ENCODE measurements at regions not wholly inside any gene's neighbourhood (a gene's known extent, or its start where the extent isn't known, plus 50 kb on each side); places are given as distances from the start of the nearest gene placed in this dataset.

DNA sequence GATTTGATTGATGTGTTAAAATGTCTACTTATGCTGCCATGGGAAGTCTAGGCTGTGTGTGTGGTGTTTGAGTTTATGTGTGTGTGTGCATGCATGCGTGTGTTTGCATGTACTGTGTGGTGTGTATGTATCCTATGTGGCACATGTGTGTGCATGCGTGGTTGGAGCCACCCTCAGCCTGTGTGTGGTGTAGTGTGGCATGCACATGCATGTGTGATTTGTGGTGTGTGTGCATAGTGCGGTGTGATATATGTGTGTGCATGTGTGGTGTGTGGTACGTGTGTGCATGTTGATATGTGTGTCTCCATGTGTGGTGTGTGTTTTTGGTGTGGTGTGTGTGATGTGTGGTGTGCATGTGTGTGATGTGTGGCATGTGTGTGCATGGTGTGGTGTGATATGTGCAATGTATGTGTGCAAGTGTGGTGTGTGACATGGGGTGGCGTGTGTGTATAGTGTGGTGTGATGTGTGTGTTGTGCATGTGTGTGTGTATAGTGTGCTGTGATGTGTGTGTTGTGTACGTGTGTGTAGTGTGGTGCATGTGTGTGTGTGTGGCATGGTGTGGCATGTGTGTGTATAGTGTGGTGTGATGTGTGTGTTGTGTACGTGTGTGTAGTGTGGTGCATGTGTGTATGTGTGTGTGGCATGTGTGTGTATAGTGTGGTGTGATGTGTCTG, 66.6 kb upstream of the HDAC4 start:
- no peak for DNase-seq (ENCODE audit: low read depth)

DNA sequence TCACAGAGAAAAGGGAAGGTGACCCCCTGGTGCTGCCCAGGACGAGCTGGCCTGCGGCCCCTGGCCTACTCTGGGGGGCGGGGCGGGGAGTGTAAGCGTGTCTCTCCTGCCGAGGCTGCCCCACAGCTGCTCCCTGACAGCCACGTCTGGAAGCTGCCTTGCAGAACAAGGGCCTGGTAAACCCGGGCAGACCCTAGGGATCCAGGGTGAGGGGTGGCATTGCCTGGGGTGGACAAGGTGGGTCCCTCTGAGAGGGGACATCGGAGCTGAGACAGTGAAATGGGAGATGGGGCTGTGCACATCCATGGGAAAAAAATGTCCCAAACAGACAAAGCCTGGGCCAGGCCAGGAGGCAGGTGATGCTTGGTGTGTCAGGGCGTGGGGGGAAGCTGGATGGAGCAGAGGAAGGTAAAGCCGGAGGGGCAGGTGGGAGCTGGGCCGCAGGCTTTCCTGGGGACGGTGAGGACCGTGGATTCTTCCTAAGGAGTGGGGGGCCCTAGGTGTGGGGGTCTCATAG, 66.0 kb upstream of the HDAC4 start:
- DNase-seq (ENCODE audit: low read depth): no peak

DNA sequence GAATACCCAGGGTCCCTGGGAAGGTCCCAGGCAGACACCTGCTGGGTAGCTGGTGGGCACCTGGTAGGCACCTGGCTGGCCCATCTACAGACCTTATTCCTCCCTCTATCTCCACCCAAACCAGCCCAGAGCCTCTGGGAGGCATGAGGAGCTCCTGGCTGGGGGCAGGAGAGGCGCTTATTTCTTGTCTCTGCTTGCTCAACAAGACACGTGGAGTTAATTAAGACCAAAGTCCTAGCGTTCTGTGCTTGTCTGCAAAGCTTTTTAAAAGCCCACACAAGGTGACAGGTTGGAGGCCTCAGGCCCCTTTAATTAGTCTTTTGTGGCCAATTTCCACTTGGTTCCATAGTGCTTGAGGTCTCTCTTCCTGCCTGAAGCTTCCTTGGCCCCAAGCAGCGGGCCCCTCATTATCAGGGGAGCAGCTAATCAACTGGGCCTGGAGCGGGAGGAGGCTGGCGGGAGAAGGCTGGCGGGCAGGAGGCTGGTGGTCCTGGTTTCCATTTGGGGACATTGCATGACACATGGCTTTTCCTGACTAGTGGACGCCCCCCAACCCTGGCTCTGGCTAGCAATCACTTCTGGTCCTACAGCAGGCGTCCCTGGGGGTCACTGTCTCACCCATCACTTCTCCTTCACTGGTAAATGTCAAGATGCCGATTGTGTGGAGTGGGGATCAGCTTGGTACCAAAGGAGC, 65.4 kb upstream of the HDAC4 start:
- DNase-seq (ENCODE audit: low read depth): no peak

DNA sequence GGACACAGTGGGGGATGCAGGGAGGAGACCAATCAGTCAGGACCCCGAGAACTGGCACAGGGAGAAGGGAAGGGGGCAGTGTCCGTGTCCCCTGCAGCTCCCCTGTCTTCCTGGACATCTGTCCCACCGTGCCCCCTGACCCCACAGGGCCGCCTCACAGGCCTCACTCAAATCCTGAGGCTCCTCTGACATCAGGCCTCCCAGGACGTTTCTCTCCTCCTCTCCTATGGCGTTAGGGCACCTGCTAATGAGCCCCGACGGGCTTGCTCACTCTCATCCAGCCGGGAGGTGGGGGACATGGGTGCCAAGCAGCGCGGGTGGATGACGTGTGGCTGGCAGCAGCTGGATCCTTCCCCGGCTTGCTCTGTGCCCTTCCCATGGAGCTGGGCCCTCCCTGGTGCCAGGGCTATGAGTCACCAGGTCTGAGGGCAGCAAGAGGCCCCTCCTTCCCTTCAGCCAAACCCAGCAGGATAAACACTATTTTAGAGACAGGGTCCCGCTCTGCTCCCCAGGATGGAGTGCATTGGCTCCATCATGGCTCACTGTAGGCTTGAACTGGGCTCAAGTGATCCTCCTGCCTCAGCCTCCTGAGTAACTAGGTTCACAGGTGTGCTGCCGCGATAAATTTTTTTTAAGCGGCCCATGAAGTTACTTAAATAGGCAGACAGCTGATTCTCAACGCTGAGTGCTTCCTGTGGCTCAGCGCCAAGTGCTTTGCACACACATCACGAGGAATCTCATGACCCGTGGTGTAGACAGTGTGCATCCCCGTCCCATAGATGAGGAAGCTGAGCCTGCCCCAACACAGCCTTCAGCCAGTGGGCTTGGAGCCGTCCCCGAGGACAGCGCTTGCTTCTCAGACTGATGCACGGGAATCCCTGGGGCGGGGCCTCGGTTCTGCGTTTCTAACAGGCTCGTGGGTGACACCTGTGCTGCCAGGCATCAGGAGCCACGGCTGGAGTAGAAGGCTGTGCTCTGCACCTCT, 64.5 kb upstream of the HDAC4 start:
- DNase-seq (ENCODE audit: low read depth): no peak

DNA sequence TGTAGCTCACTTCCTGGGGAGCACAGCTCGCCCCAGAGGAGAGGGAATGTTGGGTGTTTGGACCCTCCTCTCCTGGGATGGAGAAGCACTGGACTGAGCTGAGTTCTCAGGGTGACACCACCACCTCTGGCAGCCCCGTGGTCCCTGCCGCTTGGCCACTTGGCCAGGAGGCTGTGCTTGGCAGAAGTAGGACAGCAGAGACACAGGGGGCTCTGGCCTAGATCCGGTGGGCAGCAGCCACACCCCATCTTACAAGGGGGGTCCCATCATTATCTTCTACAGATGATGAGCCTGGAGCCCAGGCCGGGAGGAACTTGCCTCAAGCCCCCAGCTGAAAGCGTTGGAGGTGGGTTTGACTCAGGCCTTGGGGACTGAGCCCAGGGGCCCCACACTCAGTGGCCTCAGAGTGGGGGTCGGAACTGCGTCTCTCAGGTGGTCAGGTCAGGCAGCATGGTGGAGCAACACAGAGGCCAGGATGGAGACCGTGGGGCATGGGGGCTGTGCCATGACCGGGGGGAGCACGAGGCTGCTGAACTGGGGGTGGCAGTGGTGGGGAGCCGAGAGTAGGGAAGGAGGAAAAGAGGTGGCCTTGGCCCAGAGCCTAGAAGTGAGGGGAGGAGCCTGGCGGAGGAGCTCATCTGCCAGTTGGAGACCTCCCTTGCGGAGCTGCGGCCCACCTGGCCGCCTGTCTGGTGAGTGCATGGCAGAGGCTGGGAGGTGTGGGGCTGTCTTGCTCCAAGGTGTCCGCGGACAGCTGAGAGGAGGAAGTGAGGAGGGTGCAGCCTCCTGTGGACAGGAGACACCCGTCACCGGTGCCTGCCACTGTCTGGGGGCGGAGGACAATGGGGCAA, 63.6 kb upstream of the HDAC4 start:
- DNase-seq (ENCODE audit: low read depth): no peak

DNA sequence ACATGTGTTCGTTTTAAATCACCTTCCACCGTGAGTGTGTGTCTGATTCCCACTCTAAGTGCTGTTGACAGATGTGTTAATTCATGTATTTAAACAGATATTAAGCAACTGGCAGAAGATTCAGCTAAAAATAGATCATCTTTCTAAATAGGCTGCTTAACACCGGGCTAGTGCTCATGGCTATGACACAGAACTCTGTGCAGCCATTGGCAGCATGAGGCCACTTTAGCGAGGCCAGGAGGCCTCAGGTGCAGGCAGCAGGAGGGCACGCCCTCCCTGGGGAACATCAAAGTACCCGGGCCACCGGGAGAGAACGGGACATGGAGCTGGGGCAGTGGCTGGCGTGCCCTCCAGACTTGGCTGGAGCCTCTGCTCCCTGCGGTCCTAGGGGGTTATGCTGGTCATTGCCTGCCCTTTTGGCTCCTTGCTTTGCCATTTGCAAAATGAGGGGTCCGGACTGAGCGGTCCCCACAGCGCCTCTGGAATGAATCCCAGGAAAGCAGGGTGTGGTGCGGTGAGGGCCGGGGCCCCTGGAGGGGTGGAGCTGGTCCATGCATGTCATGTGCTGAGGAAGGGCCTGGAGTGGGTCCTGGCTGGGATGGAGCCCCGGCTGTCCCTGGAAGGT, 62.8 kb upstream of the HDAC4 start:
- no peak for DNase-seq (ENCODE audit: low read depth)

DNA sequence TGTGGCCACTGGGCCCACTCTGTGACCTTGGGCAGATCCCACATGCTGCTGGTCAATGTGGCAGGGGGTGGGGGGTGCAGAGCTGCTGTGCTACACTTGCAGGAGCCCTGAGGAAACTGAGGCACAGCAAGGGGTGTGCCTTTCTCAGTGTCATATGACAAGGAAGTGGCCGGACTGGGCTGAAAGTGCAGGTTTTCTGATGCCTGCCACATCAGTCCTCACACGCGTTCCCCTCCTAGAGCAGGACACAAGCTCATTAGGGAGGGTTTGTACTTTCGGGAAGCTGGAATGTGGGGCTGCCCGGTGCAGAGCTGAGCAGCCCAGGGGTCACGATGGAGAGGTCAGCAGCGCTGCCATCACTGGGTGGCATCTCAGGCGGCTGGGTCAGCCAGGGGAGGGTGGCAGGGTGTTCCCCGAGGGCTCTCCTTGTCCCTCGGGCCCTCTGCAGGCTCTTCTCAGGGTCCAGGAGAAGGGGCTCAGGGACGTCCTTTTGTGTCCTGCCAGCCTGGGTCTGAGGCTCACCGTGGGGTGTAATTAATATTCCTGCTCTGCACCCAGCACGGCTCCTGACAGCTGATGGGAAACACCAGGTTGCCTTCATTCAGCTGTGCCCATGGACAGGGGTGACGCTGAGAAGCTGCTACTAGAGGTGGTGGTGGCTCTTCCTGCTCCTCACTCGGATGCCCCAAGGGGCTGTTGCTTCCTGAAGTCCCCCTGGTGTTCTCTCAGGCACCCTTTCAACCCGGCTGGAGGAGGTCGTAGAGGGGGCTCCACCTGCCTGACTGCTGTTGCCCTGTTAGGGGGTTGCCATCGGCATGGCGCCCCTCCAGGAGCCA, 62.1 kb upstream of the HDAC4 start:
- no peak for DNase-seq (ENCODE audit: low read depth)

DNA sequence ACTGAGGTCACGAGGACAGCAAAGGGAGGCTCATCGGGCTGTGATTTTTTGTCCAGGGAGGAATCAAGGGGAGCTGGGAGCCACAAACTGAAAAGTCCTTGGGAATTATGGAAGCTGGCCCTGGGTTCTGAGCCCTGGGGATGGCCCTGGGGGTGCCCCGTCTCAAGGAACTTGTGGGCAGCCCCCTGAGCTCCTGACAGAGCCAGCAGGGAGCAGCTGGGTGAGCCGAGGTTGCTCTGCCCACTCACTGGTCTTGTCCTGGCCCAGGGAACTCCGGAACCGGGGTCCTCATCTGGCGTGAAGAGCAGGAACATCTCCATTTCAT, 61.3 kb upstream of the HDAC4 start:
- no peak for DNase-seq (ENCODE audit: low read depth)

DNA sequence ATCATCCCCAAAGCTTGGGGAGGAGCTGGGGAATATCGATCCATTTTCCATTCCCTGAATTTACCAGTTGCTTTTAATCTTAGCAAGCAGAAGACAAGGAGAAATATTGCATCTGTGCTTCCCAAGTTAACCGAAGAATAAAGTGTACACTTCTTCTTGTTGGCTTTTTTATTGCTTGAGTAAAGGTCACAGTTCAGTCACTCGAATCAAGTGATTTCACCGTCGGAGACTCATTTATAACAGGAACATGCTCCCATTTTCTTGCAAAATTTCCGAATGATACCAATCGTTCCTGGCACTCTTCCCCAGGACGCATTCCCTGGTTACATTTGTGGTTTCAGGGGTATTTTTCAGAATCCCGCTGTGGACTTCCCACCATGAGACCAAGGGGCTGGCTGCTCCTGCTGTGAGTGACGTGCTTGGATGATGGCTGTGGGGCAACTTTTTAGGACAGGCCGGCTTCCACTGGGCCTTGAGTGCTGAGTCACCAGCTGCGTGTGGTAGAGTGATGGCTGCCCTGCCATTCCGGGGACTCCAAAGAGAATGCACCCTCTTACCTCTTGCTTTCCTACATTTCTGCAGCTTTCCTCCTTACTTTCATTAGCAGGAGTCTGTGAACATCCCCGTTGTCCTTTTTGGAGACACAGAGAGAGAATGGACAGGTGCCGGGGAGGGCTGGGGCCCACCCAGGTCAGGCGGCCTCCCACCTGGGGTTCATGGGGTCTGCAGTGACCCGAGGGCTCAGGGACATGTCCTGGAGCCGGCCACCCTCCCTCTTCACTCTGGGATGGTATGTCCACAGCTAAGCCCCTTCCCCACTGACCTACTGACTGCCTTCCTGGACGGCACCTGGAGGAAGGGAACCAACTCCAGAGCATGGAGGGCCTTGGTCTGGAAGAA, 60.7 kb upstream of the HDAC4 start:
- DNase-seq (ENCODE audit: low read depth): no peak

DNA sequence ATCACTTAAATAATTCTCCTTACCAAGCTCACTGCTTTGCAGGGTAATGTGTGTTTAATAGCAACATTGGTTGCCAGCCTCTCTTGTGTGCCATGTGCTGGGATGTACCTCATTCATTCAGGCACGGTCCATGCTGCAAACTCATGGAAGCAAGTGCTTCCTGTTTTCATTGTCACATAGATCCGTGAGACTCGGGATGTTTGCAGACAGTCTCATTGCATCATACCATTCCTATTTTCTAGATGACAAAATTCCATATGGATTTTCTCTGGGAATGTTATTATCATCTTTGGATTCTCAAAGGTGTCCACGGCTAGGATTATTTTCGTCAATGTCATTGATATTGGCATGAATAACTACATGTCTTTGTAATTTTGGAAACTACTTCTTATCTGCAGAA, 60.0 kb upstream of the HDAC4 start:
- DNase-seq (ENCODE audit: low read depth): no peak

DNA sequence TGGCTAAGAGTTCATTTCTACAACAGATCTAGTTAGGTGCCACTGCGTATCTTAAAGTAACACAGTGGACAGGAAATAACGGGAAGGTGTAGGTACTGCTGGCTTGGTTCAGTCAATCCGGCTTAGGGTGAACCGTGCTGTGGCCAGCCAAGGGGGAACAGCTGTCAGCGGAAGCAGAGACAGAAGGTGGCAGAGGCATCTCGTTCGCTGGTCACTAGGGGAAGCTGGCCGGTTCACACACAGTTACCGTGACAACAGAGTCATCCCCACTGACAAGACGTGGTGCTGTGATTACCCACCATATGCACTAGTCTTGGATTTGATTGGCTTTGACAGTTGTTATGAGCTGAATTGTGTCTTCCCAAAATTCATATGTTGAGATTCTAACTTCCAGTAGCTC, 58.8 kb upstream of the HDAC4 start:
- no peak for DNase-seq (ENCODE audit: low read depth)

DNA sequence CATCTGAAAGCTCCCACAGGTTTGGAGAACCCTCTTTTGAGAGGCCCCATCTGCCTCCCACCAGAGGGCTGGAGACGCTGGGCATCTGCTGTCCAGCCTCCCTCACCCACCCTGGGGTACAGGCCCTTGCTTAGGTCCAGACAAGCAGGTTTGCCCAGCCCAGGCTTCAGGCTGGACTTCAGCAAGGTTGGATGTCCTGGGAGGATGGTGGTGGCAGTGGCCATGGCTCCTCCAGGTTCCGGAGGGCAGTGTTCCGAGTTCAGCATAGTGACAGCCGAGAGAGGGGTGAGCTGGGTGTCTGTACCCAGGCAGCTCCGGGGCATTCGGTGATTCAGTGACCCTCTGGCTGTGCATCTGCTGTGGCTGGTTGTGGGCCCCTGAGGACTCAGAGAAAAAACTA, 58.2 kb upstream of the HDAC4 start:
- DNase-seq (ENCODE audit: low read depth): no peak

DNA sequence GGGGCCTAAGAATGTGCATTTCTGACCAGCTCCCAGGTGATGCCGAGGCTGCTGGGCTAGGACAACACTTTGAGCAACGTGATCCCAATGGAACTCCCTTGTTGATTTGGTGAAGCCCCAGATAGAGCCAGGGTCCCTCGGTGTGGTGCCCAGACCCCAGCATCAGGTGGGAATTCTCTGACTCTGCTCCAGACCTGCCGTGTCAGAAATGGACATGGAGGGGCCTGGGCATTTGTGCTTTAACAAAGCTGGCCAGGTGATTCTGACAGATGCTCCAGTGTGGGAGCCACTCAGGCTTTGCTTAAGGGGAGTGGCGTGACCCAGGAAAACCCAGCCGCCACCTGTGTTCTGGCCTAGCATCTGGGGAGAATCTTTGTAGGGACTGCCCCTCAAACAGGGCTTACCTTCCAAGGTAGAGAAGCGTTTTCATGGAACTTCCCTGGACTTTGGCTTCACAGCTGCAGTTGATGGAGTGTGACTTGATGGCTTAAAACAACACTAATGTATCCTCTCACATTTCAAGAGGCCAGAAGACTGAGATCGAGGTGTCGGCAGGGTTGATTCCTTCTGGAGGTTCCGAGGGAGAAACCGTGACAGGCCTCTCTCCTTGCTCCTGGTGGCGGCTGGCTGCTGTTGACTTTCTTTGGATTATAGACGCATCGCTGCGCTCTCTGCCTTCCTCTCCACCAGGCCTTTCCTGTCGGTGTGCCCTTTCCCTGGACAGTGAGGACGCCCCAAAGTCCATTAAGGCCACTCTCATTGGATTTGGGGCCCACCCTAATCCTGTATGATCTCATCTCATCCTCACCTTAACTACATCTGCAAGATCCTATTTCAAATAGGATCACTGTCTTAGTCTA, 57.0 kb upstream of the HDAC4 start:
- DNase-seq (ENCODE audit: low read depth): no peak

DNA sequence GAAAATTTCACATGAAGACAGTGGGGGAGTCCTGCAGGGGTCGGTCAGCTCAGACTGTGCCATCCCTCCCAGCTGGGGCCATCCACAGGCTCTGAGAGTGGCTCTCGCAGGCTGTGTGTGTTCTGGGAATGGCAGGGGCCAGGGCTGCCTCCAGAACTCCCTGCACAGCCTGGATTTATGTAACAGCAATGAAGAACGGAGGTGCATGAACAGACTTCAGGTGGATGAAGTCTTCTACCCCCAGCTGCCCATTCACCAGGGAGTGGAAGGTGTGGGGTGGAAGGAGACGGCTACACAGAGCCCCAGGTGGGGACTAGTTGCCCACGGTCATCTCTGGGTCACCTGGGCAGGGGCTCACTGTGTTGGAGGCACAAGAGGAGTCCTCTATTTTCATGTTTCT, 56.1 kb upstream of the HDAC4 start:
- no peak for DNase-seq (ENCODE audit: low read depth)

DNA sequence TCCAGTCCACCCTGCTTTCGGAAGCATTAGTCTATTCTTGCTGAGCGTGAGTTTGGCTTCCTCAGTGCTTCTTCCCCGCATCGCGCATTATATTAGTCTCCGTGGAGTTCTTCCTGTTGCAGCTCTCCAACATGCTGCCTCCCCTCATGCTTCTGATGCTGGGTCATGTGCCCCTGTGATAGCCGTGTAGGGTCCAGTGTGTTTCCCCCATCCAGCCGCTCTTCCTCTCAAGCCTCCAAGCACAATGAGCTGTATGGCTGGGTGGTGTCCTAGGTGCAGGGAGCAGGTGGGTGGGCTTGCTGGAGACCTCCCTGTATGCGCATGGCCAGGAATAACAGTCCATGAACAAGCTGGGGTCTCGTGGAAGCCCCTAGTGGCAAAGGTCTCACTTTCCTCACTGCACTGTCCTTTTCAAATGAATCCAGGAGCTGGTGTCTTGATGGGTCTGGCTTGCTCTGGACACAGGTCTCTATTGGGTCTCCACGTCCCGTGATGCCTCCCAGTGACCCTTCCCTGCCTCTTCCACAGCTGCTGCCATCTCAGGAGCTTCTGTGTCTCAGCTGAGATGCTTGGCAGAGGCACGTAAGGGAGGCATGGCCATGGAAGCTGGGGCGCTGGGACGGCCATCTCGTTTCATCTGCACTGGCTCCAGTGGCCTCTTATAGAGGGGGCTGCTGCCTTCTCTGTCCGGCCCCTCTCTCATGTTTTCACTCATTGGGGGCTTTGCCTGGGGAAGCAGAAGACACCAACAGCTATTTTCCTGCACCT, 54.8 kb upstream of the HDAC4 start:
- DNase-seq (ENCODE audit: low read depth): no peak

DNA sequence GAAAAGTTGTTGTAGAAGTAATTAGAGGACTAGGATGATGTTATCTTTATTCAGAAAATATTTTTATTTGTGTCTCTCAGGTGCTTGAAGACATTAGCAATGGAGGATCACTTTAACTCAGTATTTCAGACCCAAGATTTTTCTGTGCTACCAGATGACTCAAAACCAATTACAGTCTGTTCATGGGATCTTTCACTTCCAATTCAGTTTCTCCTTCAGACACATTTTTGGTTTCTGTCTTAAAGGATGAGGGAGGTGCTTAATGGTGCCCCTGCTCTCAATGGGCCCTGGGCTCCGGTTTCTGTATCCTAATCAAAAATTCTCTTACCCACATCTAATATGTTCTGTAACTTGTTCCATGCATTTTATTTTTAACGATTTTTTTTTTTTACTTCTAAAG, 53.7 kb upstream of the HDAC4 start:
- no peak for DNase-seq (ENCODE audit: low read depth)

All from GM04504 (cell line).